ENCODE measurements at regions not wholly inside any gene's neighbourhood (a gene's known extent, or its start where the extent isn't known, plus 50 kb on each side); places are given as distances from the start of the nearest gene placed in this dataset.

GRCh38 chr13:107373551-107373950 lies 805.6 kb upstream of the ARGLU1 start:
- H3K79me2 ChIP-seq (ENCODE audit: low read depth), result no peaks in the 10 kb centered on the region
- DNase-seq, result peak; percentile 0 to 76
- no peaks in the 10 kb centered on the region for H3K27me3 ChIP-seq (ENCODE audit: insufficient read depth, low read depth)
- H3K4me1 ChIP-seq (replicated peaks; ENCODE audit: insufficient read depth), result peaks cover 7% of the 10 kb centered on the region
- BruUV-seq (replicated peaks), result no TSS peak
- POLR2A ChIA-PET (ENCODE audit: unreplicated experiment), result no interaction called here
- peak overlapping the region; percentile 4; the same call in 1 of the 2 replicates for H3K4me2 ChIP-seq
- CTCF ChIA-PET, result no interaction called here
- TF ChIP-seq EZH2 (IDR thresholded peaks at IDR 0.05; ENCODE audit: low read depth), result no peak
- TF ChIP-seq CTCF (conservative IDR thresholded peaks at IDR 0.05), result peak; percentile 72
- H2AFZ ChIP-seq, result no peak overlapping the region
- no peaks in the 10 kb centered on the region for H3K9me2 ChIP-seq (ENCODE audit: insufficient read depth)
- no peaks in the 10 kb centered on the region for H4K20me1 ChIP-seq (ENCODE audit: insufficient read depth)
- no peaks in the 10 kb centered on the region for H3K36me3 ChIP-seq (ENCODE audit: low read depth)
- intact Hi-C loops (cut with micrococcal nuclease; ENCODE audit: unreplicated experiment), result loop anchor here (1.0 to 10.0 kb wide), 3 partner anchors 162 to 781 kb away; no protein-coding TSS in a partner anchor
- H3K4me3 ChIP-seq, result no peak overlapping the region
- no peaks in the 10 kb centered on the region for H3K9me3 ChIP-seq (ENCODE audit: insufficient read depth, low read depth)
- H3K27ac ChIP-seq, result no peak overlapping the region
- H3F3A ChIP-seq (ENCODE audit: insufficient read depth, low read depth), result no peaks in the 10 kb centered on the region

DNA sequence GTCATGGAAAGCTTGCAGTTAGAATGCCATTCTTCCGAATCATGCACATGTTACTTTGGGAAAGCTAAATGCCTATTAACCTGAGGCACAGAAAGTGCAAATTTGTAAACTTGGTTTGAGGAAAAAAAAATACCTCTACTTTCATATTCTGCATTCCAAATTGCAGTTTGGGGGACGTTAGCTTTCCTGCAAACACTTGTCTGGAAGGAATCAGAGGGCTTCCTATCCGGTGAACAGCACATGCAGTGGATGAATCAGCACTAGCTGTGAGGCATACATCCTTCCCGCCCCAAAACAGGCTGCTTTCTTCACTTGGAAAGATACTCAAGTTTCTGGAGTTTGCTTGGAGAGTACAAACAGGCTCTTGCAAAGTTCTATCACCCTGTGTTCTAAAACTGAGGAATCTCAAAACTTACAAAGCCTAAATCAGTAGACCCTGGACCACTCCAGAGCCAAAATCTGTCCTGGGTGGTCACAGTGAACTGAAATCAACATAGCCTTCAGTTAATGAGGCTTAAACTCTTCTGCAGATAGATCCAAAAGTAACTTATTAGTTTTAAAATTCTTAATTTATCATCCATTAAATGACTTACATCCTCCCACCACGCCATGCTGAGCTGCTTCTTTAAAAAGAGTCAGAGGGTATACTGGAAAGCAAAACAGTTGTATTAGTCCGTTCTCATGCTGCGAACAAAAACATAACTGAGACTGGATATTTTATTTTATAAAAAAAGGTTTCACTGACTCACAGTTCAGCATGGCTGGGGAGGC lies 802.3 kb upstream of the ARGLU1 start:
- ChIA-PET POLR2A (ENCODE audit: unreplicated experiment) (no interaction called here), CTCF (interaction anchor here (0.7 kb wide), 1 partner anchor 280 kb away, joined by 4 read pairs; no protein-coding TSS in a partner anchor)
- intact Hi-C loops (cut with micrococcal nuclease; ENCODE audit: unreplicated experiment), result loop anchor here (5.0 to 10.0 kb wide), 2 partner anchors 282 to 785 kb away; no protein-coding TSS in a partner anchor
- Histone ChIP-seq H3K4me3 (no peak overlapping the region), H3K36me3 (ENCODE audit: low read depth) (no peaks in the 10 kb centered on the region), H3K9me3 (ENCODE audit: insufficient read depth, low read depth) (no peaks in the 10 kb centered on the region), H3K9me2 (ENCODE audit: insufficient read depth) (no peaks in the 10 kb centered on the region), H3F3A (ENCODE audit: insufficient read depth, low read depth) (no peaks in the 10 kb centered on the region), H2AFZ (no peak overlapping the region), H3K27ac (no peak overlapping the region), H4K20me1 (ENCODE audit: insufficient read depth) (no peaks in the 10 kb centered on the region), H3K4me2 (no peak overlapping the region), H3K79me2 (ENCODE audit: low read depth) (no peaks in the 10 kb centered on the region), H3K4me1 (replicated peaks; ENCODE audit: insufficient read depth) (peaks cover 7% of the 10 kb centered on the region), H3K27me3 (ENCODE audit: insufficient read depth, low read depth) (no peaks in the 10 kb centered on the region)
- no TSS peak for BruUV-seq (replicated peaks)
- no peak for DNase-seq
- TF ChIP-seq CTCF (conservative IDR thresholded peaks at IDR 0.05), result no peak

- Histone ChIP-seq H3K79me2 (ENCODE audit: low read depth) (no peaks in the 10 kb centered on the region), H4K20me1 (ENCODE audit: insufficient read depth) (no peaks in the 10 kb centered on the region), H3F3A (ENCODE audit: insufficient read depth, low read depth) (no peaks in the 10 kb centered on the region), H3K9me2 (ENCODE audit: insufficient read depth) (no peaks in the 10 kb centered on the region), H3K4me1 (replicated peaks; ENCODE audit: insufficient read depth) (no peaks in the 10 kb centered on the region; the same call in 1 of the 2 replicates), H3K27me3 (ENCODE audit: insufficient read depth, low read depth) (no peaks in the 10 kb centered on the region), H3K27ac (no peak overlapping the region), H3K4me3 (no peak overlapping the region), H3K4me2 (no peak overlapping the region), H2AFZ (no peak overlapping the region), H3K36me3 (ENCODE audit: low read depth) (no peaks in the 10 kb centered on the region), H3K9me3 (ENCODE audit: insufficient read depth, low read depth) (no peaks in the 10 kb centered on the region)
- BruUV-seq (replicated peaks), result no TSS peak
- intact Hi-C loops (cut with micrococcal nuclease; ENCODE audit: unreplicated experiment), result no loop called here
- no peak for DNase-seq
- ChIA-PET CTCF (no interaction called here), POLR2A (ENCODE audit: unreplicated experiment) (no interaction called here)
- TF ChIP-seq CTCF (conservative IDR thresholded peaks at IDR 0.05) (no peak), EZH2 (IDR thresholded peaks at IDR 0.05; ENCODE audit: low read depth) (no peak)
These were observed 799.3 kb upstream of the ARGLU1 start for GRCh38 chr13:107367258-107367657.
